SU-DHL-6 (cell line): ENCODE measurements at regions not wholly inside any gene's neighbourhood (a gene's known extent, or its start where the extent isn't known, plus 50 kb on each side); places are given as distances from the start of the nearest gene placed in this dataset.

Experiments used
- H2AFZ ChIP-seq: fragments of 200-600 bp; sonication (generic); 2 replicates; pipeline ENCODE4 v1.6.1; 2014; ENCODE audit warnings: low read depth, mild to moderate bottlenecking, moderate library complexity, mixed read lengths, antibody characterized with exemption, low read length; ENCODE audit not compliant: severe bottlenecking
- H3F3A ChIP-seq: fragments of 200-600 bp; shearing (Covaris generic); 2 replicates; pipeline ENCODE4 v1.6.0; 2016; ENCODE audit warnings: antibody characterized with exemption, mild to moderate bottlenecking; ENCODE audit not compliant: insufficient read depth
- H3K27ac ChIP-seq: fragments of 200-600 bp; sonication (generic); 2 replicates; pipeline ENCODE4 v1.5.1; 2016; ENCODE audit warnings: low read depth, mild to moderate bottlenecking, low read length, moderate library complexity, mixed read lengths
- H3K27me3 ChIP-seq: fragments of 200-600 bp; sonication (generic), shearing (Covaris generic); 2 replicates; pipeline ENCODE4 v1.6.0; 2014; ENCODE audit warnings: mild to moderate bottlenecking, low read length
- H3K36me3 ChIP-seq: fragments of 200-600 bp; sonication (generic); 2 replicates; pipeline ENCODE4 v1.6.1; 2014; ENCODE audit warnings: mild to moderate bottlenecking, low read length, mixed read lengths
- H3K4me2 ChIP-seq: fragments of 300-600, 200-600 bp; shearing (Covaris generic), sonication (generic); 2 replicates; pipeline ENCODE4 v1.6.0; 2014; ENCODE audit warnings: low read length, low read depth, mild to moderate bottlenecking; ENCODE audit not compliant: poor library complexity, severe bottlenecking
- H3K4me3 ChIP-seq: fragments of 200-600 bp; sonication (generic); 2 replicates; pipeline ENCODE4 v1.5.1; 2014; ENCODE audit warnings: antibody characterized with exemption, low read length, mild to moderate bottlenecking, mixed read lengths; ENCODE audit not compliant: insufficient read depth, poor library complexity, severe bottlenecking
- H3K79me2 ChIP-seq: fragments of 200-600 bp; sonication (generic); 2 replicates; pipeline ENCODE4 v1.6.1; 2014; ENCODE audit warnings: mild to moderate bottlenecking, low read length, moderate library complexity; ENCODE audit not compliant: insufficient read depth
- H3K9ac ChIP-seq: fragments of 200-600 bp; sonication (generic); 2 replicates; pipeline ENCODE4 v1.7.0; 2014; ENCODE audit warnings: mild to moderate bottlenecking, low read length
- H3K9me2 ChIP-seq: fragments of 200-600 bp; sonication (generic); replicated peaks from 2 replicates; pipeline ENCODE4 v1.6.1; 2014; ENCODE audit warnings: low read length; ENCODE audit not compliant: insufficient read depth
- H3K9me3 ChIP-seq: fragments of 200-600 bp; sonication (generic); 2 replicates; pipeline ENCODE4 v1.6.1; 2014; ENCODE audit warnings: low read length, mixed read lengths; ENCODE audit not compliant: insufficient read depth
- H4K20me1 ChIP-seq: fragments of 200-600 bp; sonication (generic); 2 replicates; pipeline ENCODE4 v1.6.1; 2014; ENCODE audit warnings: low read depth, mild to moderate bottlenecking, antibody characterized with exemption, low read length, moderate library complexity, mixed read lengths
- EZH2phosphoT487 ChIP-seq: fragments of 200-600 bp; sonication (generic), shearing (Covaris generic); conservative IDR thresholded peaks from 2 replicates; pipeline ENCODE4 v1.6.1; 2018; ENCODE audit warnings: mild to moderate bottlenecking, antibody characterized with exemption, low read length, moderate library complexity, mixed read lengths
- TF ChIP-seq, protein P1 (sequence below): fragments of 200-600 bp; sonication (generic); IDR thresholded peaks from one replicate; pipeline ENCODE4 v1.5.1; 2017; ENCODE audit warnings: antibody characterized with exemption, mild to moderate bottlenecking, low read length, moderate library complexity; ENCODE audit not compliant: insufficient read depth, poor library complexity, severe bottlenecking

DNA sequence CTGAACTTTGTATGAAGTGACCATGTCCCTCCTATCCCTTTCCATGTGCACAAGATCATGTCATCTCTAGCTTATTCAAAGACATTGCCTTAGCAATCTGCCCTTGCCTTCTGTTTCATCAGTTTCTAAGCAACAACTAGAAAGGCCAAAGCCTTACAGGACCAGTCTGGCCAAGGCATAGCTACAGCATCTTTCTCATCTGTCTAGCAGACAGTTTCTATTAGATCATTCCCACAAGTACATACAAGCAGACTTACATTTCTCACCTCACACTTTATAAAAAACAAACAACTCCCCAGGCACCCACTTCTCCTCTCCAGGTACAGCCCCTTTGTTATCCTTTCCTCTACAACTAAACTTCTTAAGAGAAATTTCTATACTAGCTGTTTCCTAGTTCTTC lies 188.7 kb upstream of the AADAT start:
- no peak overlapping the region for H3K27ac ChIP-seq
- H3K36me3 ChIP-seq = no peaks in the 10 kb centered on the region
- no peak overlapping the region for H3K4me3 ChIP-seq
- H3K79me2 ChIP-seq = no peaks in the 10 kb centered on the region
- H3K9me2 ChIP-seq = no peaks in the 10 kb centered on the region
- no peaks in the 10 kb centered on the region for H3F3A ChIP-seq
- no peak overlapping the region for H3K9ac ChIP-seq
- H3K9me3 ChIP-seq = no peaks in the 10 kb centered on the region
- TF ChIP-seq, protein P1, sequence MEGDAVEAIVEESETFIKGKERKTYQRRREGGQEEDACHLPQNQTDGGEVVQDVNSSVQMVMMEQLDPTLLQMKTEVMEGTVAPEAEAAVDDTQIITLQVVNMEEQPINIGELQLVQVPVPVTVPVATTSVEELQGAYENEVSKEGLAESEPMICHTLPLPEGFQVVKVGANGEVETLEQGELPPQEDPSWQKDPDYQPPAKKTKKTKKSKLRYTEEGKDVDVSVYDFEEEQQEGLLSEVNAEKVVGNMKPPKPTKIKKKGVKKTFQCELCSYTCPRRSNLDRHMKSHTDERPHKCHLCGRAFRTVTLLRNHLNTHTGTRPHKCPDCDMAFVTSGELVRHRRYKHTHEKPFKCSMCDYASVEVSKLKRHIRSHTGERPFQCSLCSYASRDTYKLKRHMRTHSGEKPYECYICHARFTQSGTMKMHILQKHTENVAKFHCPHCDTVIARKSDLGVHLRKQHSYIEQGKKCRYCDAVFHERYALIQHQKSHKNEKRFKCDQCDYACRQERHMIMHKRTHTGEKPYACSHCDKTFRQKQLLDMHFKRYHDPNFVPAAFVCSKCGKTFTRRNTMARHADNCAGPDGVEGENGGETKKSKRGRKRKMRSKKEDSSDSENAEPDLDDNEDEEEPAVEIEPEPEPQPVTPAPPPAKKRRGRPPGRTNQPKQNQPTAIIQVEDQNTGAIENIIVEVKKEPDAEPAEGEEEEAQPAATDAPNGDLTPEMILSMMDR = no peak
- TF ChIP-seq EZH2phosphoT487 = no peak
- H3K4me2 ChIP-seq = no peak overlapping the region
- H3K27me3 ChIP-seq = no peaks in the 10 kb centered on the region
- no peaks in the 10 kb centered on the region for H4K20me1 ChIP-seq
- no peak overlapping the region for H2AFZ ChIP-seq

DNA sequence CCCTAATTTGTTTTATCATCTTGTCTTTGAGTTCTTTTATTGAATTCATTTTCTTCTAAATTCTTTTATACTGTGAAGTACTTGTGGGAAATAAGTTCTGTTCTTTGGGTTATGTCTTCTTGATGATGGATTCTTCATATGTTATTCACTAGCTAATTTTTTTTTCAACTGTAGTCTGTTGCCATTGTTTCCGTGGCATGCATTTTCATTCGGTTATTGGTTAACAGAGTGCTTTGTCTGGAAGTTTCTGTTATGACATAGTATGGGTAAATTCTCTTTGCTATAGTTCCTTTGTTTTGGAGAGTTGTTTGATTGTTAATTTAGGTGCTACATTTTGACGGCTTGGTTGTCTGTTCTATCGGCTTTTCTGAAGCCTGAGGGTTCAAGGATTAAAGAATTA lies 184.9 kb upstream of the AADAT start:
- H3K79me2 ChIP-seq = no peaks in the 10 kb centered on the region
- H3K9ac ChIP-seq = no peak overlapping the region
- H4K20me1 ChIP-seq = no peaks in the 10 kb centered on the region
- H3K9me2 ChIP-seq = no peaks in the 10 kb centered on the region
- no peak overlapping the region for H3K4me3 ChIP-seq
- no peak overlapping the region for H3K27ac ChIP-seq
- H3K36me3 ChIP-seq = no peaks in the 10 kb centered on the region
- H2AFZ ChIP-seq = no peak overlapping the region
- TF ChIP-seq EZH2phosphoT487 = no peak
- no peaks in the 10 kb centered on the region for H3F3A ChIP-seq
- no peaks in the 10 kb centered on the region; the same call in 1 of the 2 replicates for H3K27me3 ChIP-seq
- H3K9me3 ChIP-seq = no peaks in the 10 kb centered on the region
- H3K4me2 ChIP-seq = no peak overlapping the region

DNA sequence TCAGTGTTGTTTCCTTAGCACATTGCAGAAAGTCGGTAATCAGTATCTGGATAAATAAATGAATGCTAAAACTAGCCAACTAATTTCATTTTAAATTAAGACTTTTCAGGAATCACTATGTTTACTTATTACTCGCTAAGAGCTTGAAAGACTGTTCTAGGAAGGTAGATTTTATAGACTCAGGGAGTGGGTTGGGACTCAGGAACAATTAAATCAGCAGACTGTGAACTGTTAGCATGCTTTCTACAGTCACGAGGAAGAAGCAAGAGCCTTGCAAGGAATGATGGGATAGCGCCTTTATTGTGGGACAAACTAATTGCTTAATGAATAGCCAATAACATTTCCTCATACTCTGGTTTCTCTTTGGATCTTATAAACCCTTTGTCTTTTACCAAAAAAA lies 183.2 kb upstream of the AADAT start:
- H3K4me2 ChIP-seq = no peak overlapping the region

DNA sequence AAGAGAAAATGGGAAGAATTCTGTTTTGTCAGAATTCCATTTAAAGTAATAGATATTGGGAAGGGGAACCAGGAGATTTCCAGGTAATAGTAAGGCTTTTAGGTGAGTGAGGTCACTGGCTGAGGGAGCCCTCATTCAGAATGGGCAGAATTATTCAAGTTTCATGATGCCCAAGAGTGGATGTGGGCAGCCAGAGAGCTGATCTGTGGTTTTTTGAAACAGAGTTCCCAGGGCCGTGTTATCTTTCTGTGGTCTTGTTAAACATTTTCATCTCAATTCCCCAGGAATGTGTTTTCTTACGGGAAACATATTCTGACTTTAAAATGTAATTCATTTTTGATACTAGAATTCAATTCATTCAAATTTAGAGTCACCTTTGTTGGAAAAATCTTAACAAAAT lies 182.0 kb upstream of the AADAT start:
- H3K27ac ChIP-seq = no peak overlapping the region
- no peaks in the 10 kb centered on the region for H3K9me2 ChIP-seq
- H3K36me3 ChIP-seq = no peaks in the 10 kb centered on the region
- no peaks in the 10 kb centered on the region for H3F3A ChIP-seq
- no peak overlapping the region for H3K9ac ChIP-seq
- TF ChIP-seq, protein P1 = no peak
- TF ChIP-seq EZH2phosphoT487 = no peak
- no peaks in the 10 kb centered on the region for H3K79me2 ChIP-seq
- H3K9me3 ChIP-seq = no peaks in the 10 kb centered on the region
- no peaks in the 10 kb centered on the region for H4K20me1 ChIP-seq
- H3K4me3 ChIP-seq = no peak overlapping the region
- H2AFZ ChIP-seq = no peak overlapping the region
- H3K27me3 ChIP-seq = no peaks in the 10 kb centered on the region; the same call in 1 of the 2 replicates
- H3K4me2 ChIP-seq = no peak overlapping the region

More for the DNA sequence above, 183.2 kb upstream of the AADAT start:
- Histone ChIP-seq H3K36me3 (no peaks in the 10 kb centered on the region), H3K27me3 (no peaks in the 10 kb centered on the region; the same call in 1 of the 2 replicates), H3K9ac (no peak overlapping the region), H3K4me3 (no peak overlapping the region), H4K20me1 (no peaks in the 10 kb centered on the region), H2AFZ (no peak overlapping the region), H3K79me2 (no peaks in the 10 kb centered on the region), H3K27ac (no peak overlapping the region), H3K9me2 (no peaks in the 10 kb centered on the region), H3K9me3 (no peaks in the 10 kb centered on the region), H3F3A (no peaks in the 10 kb centered on the region)
- TF ChIP-seq, protein P1 = no peak
- no peak for TF ChIP-seq EZH2phosphoT487
